ENCODE measurements at regions not wholly inside any gene's neighbourhood (a gene's known extent, or its start where the extent isn't known, plus 50 kb on each side); places are given as distances from the start of the nearest gene placed in this dataset.

GRCh38 chr14:101708853-101709532 lies 52.5 kb upstream of the PPP2R5C start:
- H3K36me3 ChIP-seq (ENCODE audit: control insufficient read depth in 2 of 2, insufficient read depth in 2 of 2, low read length in 1 of 2): no peaks in the 10 kb centered on the region
- intact Hi-C loops (cut with micrococcal nuclease; ENCODE audit: unreplicated experiment) (loop anchor here (5.0 to 10.0 kb wide), 3 partner anchors 238 to 606 kb away; partner anchors contain the start of gene ZNF839), in situ Hi-C loops (cut with MboI) (no loop called here)
- SMC1A ChIA-PET (ENCODE audit: uncharacterized antibody, unreplicated experiment): interaction anchor here (0.5 to 2.8 kb wide), 2 partner anchors 62 to 165 kb away, joined by 3 to 16 read pairs; no protein-coding TSS in a partner anchor
- RAD21 ChIA-PET (ENCODE audit: unreplicated experiment): no interaction called here
- no peak overlapping the region for H3K9ac ChIP-seq (ENCODE audit: control insufficient read depth, insufficient read depth, low read length)
- DNase-seq (ENCODE audit: low read depth, low spot score): no peak
- no peak for ATAC-seq
- 72% methylated on average over 18 of the region's 18 CpGs for WGBS (ENCODE audit: insufficient coverage, insufficient replicate concordance, low lambda C conversion rate, missing lambda C conversion rate)
- no peak for TF ChIP-seq EP300 (IDR thresholded peaks at IDR 0.05; ENCODE audit: borderline replicate concordance in 1 of 2, control insufficient read depth in 1 of 2, low read depth in 2 of 2, low read length in 2 of 2)
- TF ChIP-seq KLF5 (IDR thresholded peaks at IDR 0.05; ENCODE audit: partially characterized antibody): no peak
- TF ChIP-seq BCL3 (IDR thresholded peaks at IDR 0.05; ENCODE audit: borderline replicate concordance, insufficient read depth, low read depth, low read length, poor library complexity, severe bottlenecking): no peak
- TF ChIP-seq LARP7 (IDR thresholded peaks at IDR 0.05): no peak
- TF ChIP-seq NBN (IDR thresholded peaks at IDR 0.05): no peak
- TF ChIP-seq IRF5 (IDR thresholded peaks at IDR 0.05; ENCODE audit: borderline replicate concordance): no peak
- H3K4me2 ChIP-seq (ENCODE audit: control insufficient read depth, insufficient read depth): no peak overlapping the region
- no peak for FAIRE-seq
- no peaks in the 10 kb centered on the region for H3K9me3 ChIP-seq (replicated peaks; ENCODE audit: control insufficient read depth, insufficient read depth, low read length)
- POLR2A ChIA-PET: no interaction called here
- peaks cover 14% of the 10 kb centered on the region for H3K4me1 ChIP-seq (ENCODE audit: control insufficient read depth, insufficient read depth, low read length)
- no peaks in the 10 kb centered on the region for H4K20me1 ChIP-seq (ENCODE audit: control insufficient read depth, insufficient read depth)
- BruUV-seq (replicated peaks): no TSS peak
- no peak overlapping the region for H3K27ac ChIP-seq (ENCODE audit: control insufficient read depth, insufficient read depth)
- CTCF ChIA-PET: interaction anchor here (0.6 to 1.7 kb wide), 4 partner anchors 62 to 574 kb away, joined by 3 to 5 read pairs (median 3); no protein-coding TSS in a partner anchor
- H3K4me3 ChIP-seq: no peak overlapping the region
- H3K27me3 ChIP-seq (replicated peaks in 1 of 2; ENCODE audit: control insufficient read depth in 2 of 2, insufficient read depth in 2 of 2, low read length in 1 of 2): no peaks in the 10 kb centered on the region; a peak in 2 of 4 replicates
- no peaks in the 10 kb centered on the region for H3K79me2 ChIP-seq (ENCODE audit: control insufficient read depth, insufficient read depth, low read length)
- H2AFZ ChIP-seq (ENCODE audit: control insufficient read depth, low read depth, low read length): no peak overlapping the region

All from GM12878 (cell line).